ENCODE measurements at regions not wholly inside any gene's neighbourhood (a gene's known extent, or its start where the extent isn't known, plus 50 kb on each side); places are given as distances from the start of the nearest gene placed in this dataset.

GRCh38 chr7:25279705-25280104, 51.4 kb upstream of the NPVF start:
- DNase-seq (ENCODE audit: low read depth, low spot score): no peak

GRCh38 chr7:25280181-25280580, 51.9 kb upstream of the NPVF start:
- no peak for DNase-seq (ENCODE audit: low read depth, low spot score)

- no peak for DNase-seq (ENCODE audit: low read depth, low spot score)
Measured at GRCh38 chr7:25282194-25282593, 53.9 kb upstream of the NPVF start.

GRCh38 chr7:25286756-25287155, 58.5 kb upstream of the NPVF start:
- no peak for DNase-seq (ENCODE audit: low read depth, low spot score)

- DNase-seq (ENCODE audit: low read depth, low spot score): no peak
Measured at GRCh38 chr7:25287291-25287690, 59.0 kb upstream of the NPVF start.

GRCh38 chr7:25288556-25289307, 60.4 kb upstream of the NPVF start:
- DNase-seq (ENCODE audit: low read depth, low spot score): no peak

GRCh38 chr7:25289518-25289917, 61.2 kb upstream of the NPVF start:
- DNase-seq (ENCODE audit: low read depth, low spot score): no peak

GRCh38 chr7:25294624-25295023, 66.3 kb upstream of the NPVF start:
- DNase-seq (ENCODE audit: low read depth, low spot score): no peak

- no peak for DNase-seq (ENCODE audit: low read depth, low spot score)
Measured at GRCh38 chr7:25295387-25295786, 67.1 kb upstream of the NPVF start.

GRCh38 chr7:25296086-25296485, 67.8 kb upstream of the NPVF start:
- DNase-seq (ENCODE audit: low read depth, low spot score): no peak

GRCh38 chr7:25297278-25297677, 69.0 kb upstream of the NPVF start:
- no peak for DNase-seq (ENCODE audit: low read depth, low spot score)

GRCh38 chr7:25303281-25304181, 75.2 kb upstream of the NPVF start:
- no peak for DNase-seq (ENCODE audit: low read depth, low spot score)

- DNase-seq (ENCODE audit: low read depth, low spot score): no peak
Measured at GRCh38 chr7:25304691-25305090, 76.4 kb upstream of the NPVF start.

- no peak for DNase-seq (ENCODE audit: low read depth, low spot score)
Measured at GRCh38 chr7:25305831-25306230, 77.5 kb upstream of the NPVF start.

- DNase-seq (ENCODE audit: low read depth, low spot score): no peak
Measured at GRCh38 chr7:25307624-25308023, 79.3 kb upstream of the NPVF start.

GRCh38 chr7:25308246-25308645, 80.0 kb upstream of the NPVF start:
- no peak for DNase-seq (ENCODE audit: low read depth, low spot score)

- no peak for DNase-seq (ENCODE audit: low read depth, low spot score)
Measured at GRCh38 chr7:25308906-25309705, 80.8 kb upstream of the NPVF start.

GRCh38 chr7:25310896-25311295, 82.6 kb upstream of the NPVF start:
- DNase-seq (ENCODE audit: low read depth, low spot score): no peak

- DNase-seq (ENCODE audit: low read depth, low spot score): no peak
Measured at GRCh38 chr7:25311346-25311745, 83.1 kb upstream of the NPVF start.

- no peak for DNase-seq (ENCODE audit: low read depth, low spot score)
Measured at GRCh38 chr7:25312968-25313367, 84.7 kb upstream of the NPVF start.

- DNase-seq (ENCODE audit: low read depth, low spot score): no peak
Measured at GRCh38 chr7:25313526-25313925, 85.2 kb upstream of the NPVF start.

- DNase-seq (ENCODE audit: low read depth, low spot score): no peak
Measured at GRCh38 chr7:25314094-25314730, 85.9 kb upstream of the NPVF start.

All from brain pericyte (primary cell).